GM23338 (cell line): ENCODE measurements at regions not wholly inside any gene's neighbourhood (a gene's known extent, or its start where the extent isn't known, plus 50 kb on each side); places are given as distances from the start of the nearest gene placed in this dataset.
A peak's percentile ranks its signal among the peaks of the same experiment; 100 is the strongest.

Experiments used
- ATAC-seq: fragments of 200-7000 bp; cut with Tn5 transposase; 3 replicates; pipeline ENCODE4 v1.9.1; 2020
- DNase-seq: peaks from one replicate; pipeline ENCODE4 v3.0.0-alpha.2; 2015; ENCODE audit warnings: low spot score
- H2AFZ ChIP-seq: fragments of 200-600 bp; sonication (generic); 2 replicates; pipeline ENCODE4 v1.8.0; 2016; ENCODE audit warnings: antibody characterized with exemption, mild to moderate bottlenecking, moderate library complexity
- H3F3A ChIP-seq: fragments of 200-600 bp; sonication (generic); replicated peaks from 2 replicates; pipeline ENCODE4 v1.8.0; 2017; ENCODE audit warnings: antibody characterized with exemption, mixed run types, low read depth
- H3K27ac ChIP-seq: fragments of 200-600 bp; sonication (generic); 2 replicates; pipeline ENCODE4 v1.6.1; 2016; ENCODE audit warnings: low read depth
- H3K27me3 ChIP-seq: fragments of 200-600 bp; sonication (generic); 2 replicates; pipeline ENCODE4 v1.8.0; 2016; ENCODE audit warnings: mild to moderate bottlenecking, mixed run types, moderate library complexity; ENCODE audit not compliant: insufficient read depth
- H3K36me3 ChIP-seq: fragments of 200-600 bp; sonication (generic); 2 replicates; pipeline ENCODE4 v1.8.0; 2016; ENCODE audit warnings: mild to moderate bottlenecking; ENCODE audit not compliant: insufficient read depth
- H3K4me1 ChIP-seq: fragments of 200-600 bp; sonication (generic); 2 replicates; pipeline ENCODE4 v1.8.0; 2016; ENCODE audit warnings: mild to moderate bottlenecking, moderate library complexity; ENCODE audit not compliant: insufficient read depth
- H3K4me2 ChIP-seq: fragments of 200-600 bp; sonication (generic); 2 replicates; pipeline ENCODE4 v1.7.1; 2017; ENCODE audit warnings: mixed run types
- H3K4me3 ChIP-seq: fragments of 200-600 bp; sonication (generic); 2 replicates; pipeline ENCODE4 v1.6.1; 2016; ENCODE audit warnings: mixed run types
- H3K79me2 ChIP-seq: fragments of 200-600 bp; sonication (generic); replicated peaks from 2 replicates; pipeline ENCODE4 v1.8.0; 2017; ENCODE audit warnings: mild to moderate bottlenecking; ENCODE audit not compliant: insufficient read depth
- H3K9me2 ChIP-seq: fragments of 200-600 bp; sonication (generic); 2 replicates; pipeline ENCODE4 v1.8.0; 2017; ENCODE audit not compliant: insufficient read depth
- H4K20me1 ChIP-seq: fragments of 200-600 bp; sonication (generic); replicated peaks from 2 replicates; pipeline ENCODE4 v1.8.0; 2017; ENCODE audit warnings: mild to moderate bottlenecking; ENCODE audit not compliant: insufficient read depth
- H3K27ac Mint-ChIP-seq: 2 replicates; pipeline ENCODE4 v1.8.0; 2020; ENCODE audit warnings: inconsistent platforms, mild to moderate bottlenecking, moderate library complexity, mixed read lengths
- H3K27me3 Mint-ChIP-seq: 3 replicates; pipeline ENCODE4 v1.8.0; 2022; ENCODE audit warnings: low read depth, mild to moderate bottlenecking, moderate library complexity, mixed read lengths, inconsistent platforms; ENCODE audit not compliant: insufficient read depth, poor library complexity
- H3K36me3 Mint-ChIP-seq: 3 replicates; pipeline ENCODE4 v1.8.0; 2021; ENCODE audit warnings: low read depth, mild to moderate bottlenecking, inconsistent platforms, moderate library complexity, mixed read lengths
- H3K4me1 Mint-ChIP-seq: 3 replicates; pipeline ENCODE4 v1.8.0; 2020; ENCODE audit warnings: mild to moderate bottlenecking, inconsistent platforms, mixed read lengths
- H3K4me3 Mint-ChIP-seq: 3 replicates; pipeline ENCODE4 v1.8.0; 2021; ENCODE audit warnings: moderate library complexity, mild to moderate bottlenecking, inconsistent platforms, mixed read lengths
- H3K9me3 Mint-ChIP-seq: 3 replicates; pipeline ENCODE4 v1.8.0; 2020; ENCODE audit warnings: moderate library complexity, mild to moderate bottlenecking, inconsistent platforms, mixed read lengths
- EZH2 ChIP-seq: fragments of 200-600 bp; sonication (generic); IDR thresholded peaks from one replicate; pipeline ENCODE4 v1.8.0; 2017; ENCODE audit warnings: antibody characterized with exemption, mild to moderate bottlenecking, low read depth; ENCODE audit not compliant: unreplicated experiment
- JUNB ChIP-seq: IDR thresholded peaks from one replicate; pipeline ENCODE4 v1.6.1; 2016; ENCODE audit warnings: antibody characterized with exemption; ENCODE audit not compliant: unreplicated experiment
- POLR2AphosphoS5 ChIP-seq: IDR thresholded peaks from 2 replicates; pipeline ENCODE4 v1.6.1; 2016; ENCODE audit warnings: antibody characterized with exemption, low read depth
- STAT1 ChIP-seq: IDR thresholded peaks from one replicate; pipeline ENCODE4 v1.6.1; 2016; ENCODE audit warnings: antibody characterized with exemption; ENCODE audit not compliant: unreplicated experiment
- TF ChIP-seq, protein P1 (sequence below): IDR thresholded peaks from one replicate; pipeline ENCODE4 v1.6.1; 2018; ENCODE audit warnings: antibody characterized with exemption; ENCODE audit not compliant: unreplicated experiment
- TF ChIP-seq, protein P2 (sequence below), 2 experiments: fragments of 200-600 bp in 1 of 2; sonication (generic) in 1 of 2; conservative IDR thresholded peaks; 2 replicates each; pipeline versions ENCODE4 v1.5.1 to v1.6.1; 2016 to 2017; ENCODE audit warnings: antibody characterized with exemption in 2 of 2, low read depth in 2 of 2, mild to moderate bottlenecking in 2 of 2, moderate library complexity in 1 of 2
- TF ChIP-seq, protein P3 (sequence below): IDR thresholded peaks from 2 replicates; pipeline ENCODE4 v1.6.1; 2016; ENCODE audit warnings: antibody characterized with exemption
- TF ChIP-seq, protein P4 (sequence below): fragments of 250-450 bp; sonication (Bioruptor Pico); IDR thresholded peaks from 2 replicates; pipeline ENCODE4 v1.5.0; 2020; ENCODE audit warnings: mild to moderate bottlenecking, moderate library complexity

DNA sequence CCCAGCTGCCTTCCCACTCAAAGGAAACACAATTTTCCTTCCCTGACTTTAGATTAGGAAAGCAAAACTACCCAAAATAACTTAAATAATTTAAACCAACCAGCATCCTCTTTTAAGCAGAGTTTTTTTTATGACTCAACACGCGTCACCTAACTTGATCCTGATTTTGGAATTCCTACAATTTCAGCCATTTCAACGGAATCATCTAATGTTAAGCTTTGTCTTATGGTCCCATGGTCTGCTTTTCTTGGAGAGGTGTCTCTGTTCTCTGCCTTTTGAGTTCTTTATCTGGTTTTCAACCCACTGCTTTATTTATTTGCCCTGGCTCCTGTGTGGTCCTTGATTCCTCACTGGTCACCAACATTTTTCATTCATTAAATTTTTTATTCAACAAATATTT lies 219.2 kb upstream of the ARHGEF26 start (continued):
- TF ChIP-seq, protein P1, sequence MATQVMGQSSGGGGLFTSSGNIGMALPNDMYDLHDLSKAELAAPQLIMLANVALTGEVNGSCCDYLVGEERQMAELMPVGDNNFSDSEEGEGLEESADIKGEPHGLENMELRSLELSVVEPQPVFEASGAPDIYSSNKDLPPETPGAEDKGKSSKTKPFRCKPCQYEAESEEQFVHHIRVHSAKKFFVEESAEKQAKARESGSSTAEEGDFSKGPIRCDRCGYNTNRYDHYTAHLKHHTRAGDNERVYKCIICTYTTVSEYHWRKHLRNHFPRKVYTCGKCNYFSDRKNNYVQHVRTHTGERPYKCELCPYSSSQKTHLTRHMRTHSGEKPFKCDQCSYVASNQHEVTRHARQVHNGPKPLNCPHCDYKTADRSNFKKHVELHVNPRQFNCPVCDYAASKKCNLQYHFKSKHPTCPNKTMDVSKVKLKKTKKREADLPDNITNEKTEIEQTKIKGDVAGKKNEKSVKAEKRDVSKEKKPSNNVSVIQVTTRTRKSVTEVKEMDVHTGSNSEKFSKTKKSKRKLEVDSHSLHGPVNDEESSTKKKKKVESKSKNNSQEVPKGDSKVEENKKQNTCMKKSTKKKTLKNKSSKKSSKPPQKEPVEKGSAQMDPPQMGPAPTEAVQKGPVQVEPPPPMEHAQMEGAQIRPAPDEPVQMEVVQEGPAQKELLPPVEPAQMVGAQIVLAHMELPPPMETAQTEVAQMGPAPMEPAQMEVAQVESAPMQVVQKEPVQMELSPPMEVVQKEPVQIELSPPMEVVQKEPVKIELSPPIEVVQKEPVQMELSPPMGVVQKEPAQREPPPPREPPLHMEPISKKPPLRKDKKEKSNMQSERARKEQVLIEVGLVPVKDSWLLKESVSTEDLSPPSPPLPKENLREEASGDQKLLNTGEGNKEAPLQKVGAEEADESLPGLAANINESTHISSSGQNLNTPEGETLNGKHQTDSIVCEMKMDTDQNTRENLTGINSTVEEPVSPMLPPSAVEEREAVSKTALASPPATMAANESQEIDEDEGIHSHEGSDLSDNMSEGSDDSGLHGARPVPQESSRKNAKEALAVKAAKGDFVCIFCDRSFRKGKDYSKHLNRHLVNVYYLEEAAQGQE, result no peak

DNA sequence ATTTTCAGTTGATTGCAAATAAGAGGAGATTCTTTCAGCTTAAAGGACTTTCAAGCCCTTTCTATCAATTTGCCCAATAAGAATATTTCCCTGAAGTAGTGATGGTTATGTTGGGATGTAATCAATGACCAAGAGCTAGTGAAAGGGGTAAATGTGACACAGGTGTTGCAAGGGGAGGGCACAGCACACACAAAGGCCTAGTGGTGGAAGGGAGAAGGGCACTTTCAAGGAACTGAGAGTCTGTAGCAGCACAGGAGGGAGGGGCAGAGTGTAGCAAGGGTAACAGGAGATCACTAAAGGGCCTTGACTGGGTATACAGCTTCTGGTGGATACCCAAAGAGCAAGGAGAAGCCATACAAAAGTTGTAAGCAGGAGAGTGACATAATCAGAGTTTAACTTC lies 217.8 kb upstream of the ARHGEF26 start:
- Histone ChIP-seq H4K20me1 (no peaks in the 10 kb centered on the region), H3K79me2 (no peaks in the 10 kb centered on the region), H3K27ac (no peak overlapping the region), H3K4me1 (no peaks in the 10 kb centered on the region), H3K36me3 (no peaks in the 10 kb centered on the region), H3K4me2 (no peak overlapping the region), H3K9me2 (peaks cover 5% of the 10 kb centered on the region; the same call in 1 of the 2 replicates), H3K27me3 (no peaks in the 10 kb centered on the region), H3F3A (no peaks in the 10 kb centered on the region), H3K4me3 (no peak overlapping the region), H2AFZ (peak overlapping the region; percentile 40; the same call in 1 of the 2 replicates)
- no peak for TF ChIP-seq EZH2
- TF ChIP-seq, protein P2, sequence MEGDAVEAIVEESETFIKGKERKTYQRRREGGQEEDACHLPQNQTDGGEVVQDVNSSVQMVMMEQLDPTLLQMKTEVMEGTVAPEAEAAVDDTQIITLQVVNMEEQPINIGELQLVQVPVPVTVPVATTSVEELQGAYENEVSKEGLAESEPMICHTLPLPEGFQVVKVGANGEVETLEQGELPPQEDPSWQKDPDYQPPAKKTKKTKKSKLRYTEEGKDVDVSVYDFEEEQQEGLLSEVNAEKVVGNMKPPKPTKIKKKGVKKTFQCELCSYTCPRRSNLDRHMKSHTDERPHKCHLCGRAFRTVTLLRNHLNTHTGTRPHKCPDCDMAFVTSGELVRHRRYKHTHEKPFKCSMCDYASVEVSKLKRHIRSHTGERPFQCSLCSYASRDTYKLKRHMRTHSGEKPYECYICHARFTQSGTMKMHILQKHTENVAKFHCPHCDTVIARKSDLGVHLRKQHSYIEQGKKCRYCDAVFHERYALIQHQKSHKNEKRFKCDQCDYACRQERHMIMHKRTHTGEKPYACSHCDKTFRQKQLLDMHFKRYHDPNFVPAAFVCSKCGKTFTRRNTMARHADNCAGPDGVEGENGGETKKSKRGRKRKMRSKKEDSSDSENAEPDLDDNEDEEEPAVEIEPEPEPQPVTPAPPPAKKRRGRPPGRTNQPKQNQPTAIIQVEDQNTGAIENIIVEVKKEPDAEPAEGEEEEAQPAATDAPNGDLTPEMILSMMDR (conservative IDR thresholded peaks at IDR 0.05; ENCODE audit: low read depth in 2 of 2), result peak; percentile 40 to 58
- TF ChIP-seq, protein P3, sequence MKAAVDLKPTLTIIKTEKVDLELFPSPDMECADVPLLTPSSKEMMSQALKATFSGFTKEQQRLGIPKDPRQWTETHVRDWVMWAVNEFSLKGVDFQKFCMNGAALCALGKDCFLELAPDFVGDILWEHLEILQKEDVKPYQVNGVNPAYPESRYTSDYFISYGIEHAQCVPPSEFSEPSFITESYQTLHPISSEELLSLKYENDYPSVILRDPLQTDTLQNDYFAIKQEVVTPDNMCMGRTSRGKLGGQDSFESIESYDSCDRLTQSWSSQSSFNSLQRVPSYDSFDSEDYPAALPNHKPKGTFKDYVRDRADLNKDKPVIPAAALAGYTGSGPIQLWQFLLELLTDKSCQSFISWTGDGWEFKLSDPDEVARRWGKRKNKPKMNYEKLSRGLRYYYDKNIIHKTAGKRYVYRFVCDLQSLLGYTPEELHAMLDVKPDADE, result no peak
- H3K36me3 Mint-ChIP-seq, result no peaks in the 10 kb centered on the region
- no peaks in the 10 kb centered on the region for H3K9me3 Mint-ChIP-seq
- H3K27me3 Mint-ChIP-seq, result peaks cover 2% of the 10 kb centered on the region
- DNase-seq (peak; percentile 56), ATAC-seq (peak; percentile 96)
- no peak overlapping the region for H3K27ac Mint-ChIP-seq
- no peak overlapping the region for H3K4me3 Mint-ChIP-seq
- H3K4me1 Mint-ChIP-seq, result no peaks in the 10 kb centered on the region

DNA sequence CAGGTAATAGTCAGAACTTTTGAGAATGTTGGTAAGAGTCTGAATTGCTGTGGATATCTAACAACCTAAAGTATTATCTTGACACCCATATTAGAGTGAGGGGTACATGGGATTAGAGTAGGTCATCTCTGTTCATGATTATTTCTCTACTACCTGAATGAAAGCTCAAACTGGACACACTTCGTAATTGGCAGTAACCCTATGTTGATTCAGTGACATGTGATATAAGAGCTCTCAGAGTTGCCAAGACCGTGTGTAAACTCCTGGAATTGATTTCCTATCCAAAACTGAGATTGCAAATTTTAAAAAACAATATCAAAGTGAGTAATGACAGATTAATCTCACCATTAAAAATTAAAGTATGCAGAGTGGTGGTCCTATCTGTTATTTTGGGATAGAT lies 214.8 kb upstream of the ARHGEF26 start:
- no peaks in the 10 kb centered on the region for H3K9me3 Mint-ChIP-seq
- no peaks in the 10 kb centered on the region for H3K27me3 ChIP-seq
- no peak overlapping the region for H3K27ac ChIP-seq
- no peaks in the 10 kb centered on the region for H3K4me1 Mint-ChIP-seq
- no peak overlapping the region for H3K4me3 ChIP-seq
- no peak overlapping the region for H3K4me3 Mint-ChIP-seq
- H3K4me2 ChIP-seq, result no peak overlapping the region
- H3K36me3 Mint-ChIP-seq, result no peaks in the 10 kb centered on the region
- H3K9me2 ChIP-seq, result peaks cover 8% of the 10 kb centered on the region; the same call in 1 of the 2 replicates
- H4K20me1 ChIP-seq, result no peaks in the 10 kb centered on the region
- no peaks in the 10 kb centered on the region for H3K4me1 ChIP-seq
- no peak for DNase-seq
- no peaks in the 10 kb centered on the region for H3F3A ChIP-seq
- H3K79me2 ChIP-seq, result no peaks in the 10 kb centered on the region
- no peak overlapping the region for H2AFZ ChIP-seq
- TF ChIP-seq POLR2AphosphoS5 (no peak), STAT1 (no peak), JUNB (no peak)
- TF ChIP-seq, protein P4, sequence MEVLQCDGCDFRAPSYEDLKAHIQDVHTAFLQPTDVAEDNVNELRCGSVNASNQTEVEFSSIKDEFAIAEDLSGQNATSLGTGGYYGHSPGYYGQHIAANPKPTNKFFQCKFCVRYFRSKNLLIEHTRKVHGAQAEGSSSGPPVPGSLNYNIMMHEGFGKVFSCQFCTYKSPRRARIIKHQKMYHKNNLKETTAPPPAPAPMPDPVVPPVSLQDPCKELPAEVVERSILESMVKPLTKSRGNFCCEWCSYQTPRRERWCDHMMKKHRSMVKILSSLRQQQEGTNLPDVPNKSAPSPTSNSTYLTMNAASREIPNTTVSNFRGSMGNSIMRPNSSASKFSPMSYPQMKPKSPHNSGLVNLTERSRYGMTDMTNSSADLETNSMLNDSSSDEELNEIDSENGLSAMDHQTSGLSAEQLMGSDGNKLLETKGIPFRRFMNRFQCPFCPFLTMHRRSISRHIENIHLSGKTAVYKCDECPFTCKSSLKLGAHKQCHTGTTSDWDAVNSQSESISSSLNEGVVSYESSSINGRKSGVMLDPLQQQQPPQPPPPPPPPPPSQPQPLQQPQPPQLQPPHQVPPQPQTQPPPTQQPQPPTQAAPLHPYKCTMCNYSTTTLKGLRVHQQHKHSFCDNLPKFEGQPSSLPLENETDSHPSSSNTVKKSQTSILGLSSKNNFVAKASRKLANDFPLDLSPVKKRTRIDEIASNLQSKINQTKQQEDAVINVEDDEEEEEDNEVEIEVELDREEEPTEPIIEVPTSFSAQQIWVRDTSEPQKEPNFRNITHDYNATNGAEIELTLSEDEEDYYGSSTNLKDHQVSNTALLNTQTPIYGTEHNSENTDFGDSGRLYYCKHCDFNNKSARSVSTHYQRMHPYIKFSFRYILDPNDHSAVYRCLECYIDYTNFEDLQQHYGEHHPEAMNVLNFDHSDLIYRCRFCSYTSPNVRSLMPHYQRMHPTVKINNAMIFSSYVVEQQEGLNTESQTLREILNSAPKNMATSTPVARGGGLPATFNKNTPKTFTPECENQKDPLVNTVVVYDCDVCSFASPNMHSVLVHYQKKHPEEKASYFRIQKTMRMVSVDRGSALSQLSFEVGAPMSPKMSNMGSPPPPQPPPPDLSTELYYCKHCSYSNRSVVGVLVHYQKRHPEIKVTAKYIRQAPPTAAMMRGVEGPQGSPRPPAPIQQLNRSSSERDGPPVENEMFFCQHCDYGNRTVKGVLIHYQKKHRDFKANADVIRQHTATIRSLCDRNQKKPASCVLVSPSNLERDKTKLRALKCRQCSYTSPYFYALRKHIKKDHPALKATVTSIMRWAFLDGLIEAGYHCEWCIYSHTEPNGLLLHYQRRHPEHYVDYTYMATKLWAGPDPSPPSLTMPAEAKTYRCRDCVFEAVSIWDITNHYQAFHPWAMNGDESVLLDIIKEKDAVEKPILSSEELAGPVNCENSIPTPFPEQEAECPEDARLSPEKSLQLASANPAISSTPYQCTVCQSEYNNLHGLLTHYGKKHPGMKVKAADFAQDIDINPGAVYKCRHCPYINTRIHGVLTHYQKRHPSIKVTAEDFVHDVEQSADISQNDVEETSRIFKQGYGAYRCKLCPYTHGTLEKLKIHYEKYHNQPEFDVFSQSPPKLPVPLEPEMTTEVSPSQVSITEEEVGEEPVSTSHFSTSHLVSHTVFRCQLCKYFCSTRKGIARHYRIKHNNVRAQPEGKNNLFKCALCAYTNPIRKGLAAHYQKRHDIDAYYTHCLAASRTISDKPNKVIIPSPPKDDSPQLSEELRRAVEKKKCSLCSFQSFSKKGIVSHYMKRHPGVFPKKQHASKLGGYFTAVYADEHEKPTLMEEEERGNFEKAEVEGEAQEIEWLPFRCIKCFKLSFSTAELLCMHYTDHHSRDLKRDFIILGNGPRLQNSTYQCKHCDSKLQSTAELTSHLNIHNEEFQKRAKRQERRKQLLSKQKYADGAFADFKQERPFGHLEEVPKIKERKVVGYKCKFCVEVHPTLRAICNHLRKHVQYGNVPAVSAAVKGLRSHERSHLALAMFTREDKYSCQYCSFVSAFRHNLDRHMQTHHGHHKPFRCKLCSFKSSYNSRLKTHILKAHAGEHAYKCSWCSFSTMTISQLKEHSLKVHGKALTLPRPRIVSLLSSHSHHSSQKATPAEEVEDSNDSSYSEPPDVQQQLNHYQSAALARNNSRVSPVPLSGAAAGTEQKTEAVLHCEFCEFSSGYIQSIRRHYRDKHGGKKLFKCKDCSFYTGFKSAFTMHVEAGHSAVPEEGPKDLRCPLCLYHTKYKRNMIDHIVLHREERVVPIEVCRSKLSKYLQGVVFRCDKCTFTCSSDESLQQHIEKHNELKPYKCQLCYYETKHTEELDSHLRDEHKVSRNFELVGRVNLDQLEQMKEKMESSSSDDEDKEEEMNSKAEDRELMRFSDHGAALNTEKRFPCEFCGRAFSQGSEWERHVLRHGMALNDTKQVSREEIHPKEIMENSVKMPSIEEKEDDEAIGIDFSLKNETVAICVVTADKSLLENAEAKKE (CRISPR knock-in tag), result no peak
- no peak for ATAC-seq
- H3K27ac Mint-ChIP-seq, result no peak overlapping the region
- peaks cover 2% of the 10 kb centered on the region for H3K27me3 Mint-ChIP-seq
- H3K36me3 ChIP-seq, result no peaks in the 10 kb centered on the region
